ENCODE measurements at regions not wholly inside any gene's neighbourhood (a gene's known extent, or its start where the extent isn't known, plus 50 kb on each side); places are given as distances from the start of the nearest gene placed in this dataset.

GRCh38 chr2:239776436-239777005 lies 248.6 kb downstream of the NDUFA10 start:
- no peak for DNase-seq

- DNase-seq, result no peak
Measured at GRCh38 chr2:239775623-239776435, 249.3 kb downstream of the NDUFA10 start.

- DNase-seq, result no peak
Measured at GRCh38 chr2:239774933-239775622, 250.1 kb downstream of the NDUFA10 start.

GRCh38 chr2:239774142-239774462 lies 251.0 kb downstream of the NDUFA10 start:
- no peak for DNase-seq

GRCh38 chr2:239773228-239774141 lies 251.7 kb downstream of the NDUFA10 start:
- DNase-seq, result no peak

- DNase-seq, result no peak
Measured at GRCh38 chr2:239772721-239773120, 252.4 kb downstream of the NDUFA10 start.

GRCh38 chr2:239770246-239770639 lies 254.9 kb downstream of the NDUFA10 start:
- no peak for DNase-seq

GRCh38 chr2:239769554-239770245 lies 255.4 kb downstream of the NDUFA10 start:
- no peak for DNase-seq

- no peak for DNase-seq
Measured at GRCh38 chr2:239768907-239769553, 256.1 kb downstream of the NDUFA10 start.

GRCh38 chr2:239768031-239768790 lies 256.9 kb downstream of the NDUFA10 start:
- DNase-seq, result no peak

GRCh38 chr2:239767021-239767905 lies 257.9 kb downstream of the NDUFA10 start:
- DNase-seq, result no peak

- no peak for DNase-seq
Measured at GRCh38 chr2:239765911-239766310, 259.2 kb downstream of the NDUFA10 start.

GRCh38 chr2:239765076-239765845 lies 259.9 kb downstream of the NDUFA10 start:
- DNase-seq, result no peak

GRCh38 chr2:239763433-239764097 lies 261.6 kb downstream of the NDUFA10 start:
- DNase-seq, result no peak

GRCh38 chr2:239762655-239763269 lies 262.4 kb downstream of the NDUFA10 start:
- DNase-seq, result no peak

GRCh38 chr2:239762106-239762505 lies 263.0 kb downstream of the NDUFA10 start:
- no peak for DNase-seq

- no peak for DNase-seq
Measured at GRCh38 chr2:239760596-239760995, 264.5 kb downstream of the NDUFA10 start.

GRCh38 chr2:239758279-239758877 lies 266.8 kb downstream of the NDUFA10 start:
- no peak for DNase-seq

Measured in NCI-H524 (cell line).